ENCODE measurements at regions not wholly inside any gene's neighbourhood (a gene's known extent, or its start where the extent isn't known, plus 50 kb on each side); places are given as distances from the start of the nearest gene placed in this dataset.
"Not testable (repeated sequence)": the region's sequence is repeated elsewhere in the genome, so short reads cannot be mapped to it uniquely, and the experiment has no call there.

DNA sequence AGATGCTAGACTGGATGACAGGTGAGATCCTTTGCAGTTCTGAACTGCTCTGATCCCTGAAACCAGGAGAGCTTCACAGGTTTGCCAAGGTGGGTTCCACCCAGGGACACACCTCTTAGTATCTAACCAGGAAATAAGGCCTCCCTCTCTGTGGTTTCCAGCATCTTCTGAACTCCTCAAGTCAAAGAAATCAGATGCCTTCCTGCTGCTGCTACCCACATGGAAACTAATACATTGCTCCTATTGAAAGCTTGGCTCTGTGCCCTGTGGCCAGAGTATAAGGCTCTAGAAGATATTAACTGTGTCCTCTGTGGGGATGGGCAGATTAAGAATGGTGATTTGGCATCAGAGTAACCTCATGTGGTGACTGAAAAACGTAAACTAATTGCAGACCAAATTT is 75.0 kb upstream of the MRPS6 start:
- no peak for DNase-seq (ENCODE audit: extremely low read depth, low read depth)
- no peak overlapping the region for H3K4me3 ChIP-seq (replicated peaks; ENCODE audit: low read depth, low read length)
- TF ChIP-seq, protein P1, sequence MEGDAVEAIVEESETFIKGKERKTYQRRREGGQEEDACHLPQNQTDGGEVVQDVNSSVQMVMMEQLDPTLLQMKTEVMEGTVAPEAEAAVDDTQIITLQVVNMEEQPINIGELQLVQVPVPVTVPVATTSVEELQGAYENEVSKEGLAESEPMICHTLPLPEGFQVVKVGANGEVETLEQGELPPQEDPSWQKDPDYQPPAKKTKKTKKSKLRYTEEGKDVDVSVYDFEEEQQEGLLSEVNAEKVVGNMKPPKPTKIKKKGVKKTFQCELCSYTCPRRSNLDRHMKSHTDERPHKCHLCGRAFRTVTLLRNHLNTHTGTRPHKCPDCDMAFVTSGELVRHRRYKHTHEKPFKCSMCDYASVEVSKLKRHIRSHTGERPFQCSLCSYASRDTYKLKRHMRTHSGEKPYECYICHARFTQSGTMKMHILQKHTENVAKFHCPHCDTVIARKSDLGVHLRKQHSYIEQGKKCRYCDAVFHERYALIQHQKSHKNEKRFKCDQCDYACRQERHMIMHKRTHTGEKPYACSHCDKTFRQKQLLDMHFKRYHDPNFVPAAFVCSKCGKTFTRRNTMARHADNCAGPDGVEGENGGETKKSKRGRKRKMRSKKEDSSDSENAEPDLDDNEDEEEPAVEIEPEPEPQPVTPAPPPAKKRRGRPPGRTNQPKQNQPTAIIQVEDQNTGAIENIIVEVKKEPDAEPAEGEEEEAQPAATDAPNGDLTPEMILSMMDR (IDR thresholded peaks at IDR 0.05; ENCODE audit: low read depth, low read length, missing control alignments) = no peak

DNA sequence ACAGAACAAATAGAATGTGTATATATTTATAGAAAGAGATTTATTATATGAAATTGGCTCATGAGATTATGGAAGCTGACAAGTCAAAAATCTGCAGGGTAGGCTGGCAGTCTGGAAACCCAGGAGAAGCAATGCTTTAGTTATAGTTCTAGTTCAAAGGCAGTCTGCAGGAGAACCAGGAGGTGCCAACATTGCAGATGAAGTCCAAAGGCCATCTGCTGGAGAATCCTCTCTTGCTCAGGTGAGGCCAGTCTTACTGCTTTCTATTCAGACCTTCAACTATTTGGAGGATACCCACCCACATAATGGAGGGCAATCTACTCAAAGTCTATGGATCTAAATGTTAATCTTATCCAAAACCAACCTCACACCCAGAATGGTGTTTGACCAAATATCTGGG is 75.9 kb upstream of the MRPS6 start:
- TF ChIP-seq, protein P1 (IDR thresholded peaks at IDR 0.05; ENCODE audit: low read depth, low read length, missing control alignments) = no peak
- no peak for DNase-seq (ENCODE audit: extremely low read depth, low read depth)
- H3K4me3 ChIP-seq (replicated peaks; ENCODE audit: low read depth, low read length) = no peak overlapping the region

DNA sequence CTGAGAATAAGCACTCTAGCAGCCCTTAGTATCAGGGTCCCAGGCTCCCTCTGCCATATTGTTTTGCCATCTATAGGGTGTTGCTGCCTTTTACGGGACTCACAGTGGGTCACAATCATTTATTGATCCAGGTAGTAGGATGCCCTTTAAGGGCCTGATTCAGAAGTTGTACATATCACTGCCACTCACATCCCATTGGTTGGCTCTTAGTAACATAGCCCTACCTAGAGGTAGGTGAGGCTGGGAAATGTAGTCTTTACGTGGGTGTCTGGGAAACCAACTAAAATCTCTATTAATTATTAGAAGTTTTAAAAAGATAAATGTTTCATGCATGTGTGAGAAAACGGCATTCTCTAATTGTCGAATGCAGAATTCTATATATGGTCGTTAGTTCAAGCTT is 78.8 kb upstream of the ATP5PO start:
- TF ChIP-seq, protein P1 (IDR thresholded peaks at IDR 0.05; ENCODE audit: low read depth, low read length, missing control alignments) = no peak

DNA sequence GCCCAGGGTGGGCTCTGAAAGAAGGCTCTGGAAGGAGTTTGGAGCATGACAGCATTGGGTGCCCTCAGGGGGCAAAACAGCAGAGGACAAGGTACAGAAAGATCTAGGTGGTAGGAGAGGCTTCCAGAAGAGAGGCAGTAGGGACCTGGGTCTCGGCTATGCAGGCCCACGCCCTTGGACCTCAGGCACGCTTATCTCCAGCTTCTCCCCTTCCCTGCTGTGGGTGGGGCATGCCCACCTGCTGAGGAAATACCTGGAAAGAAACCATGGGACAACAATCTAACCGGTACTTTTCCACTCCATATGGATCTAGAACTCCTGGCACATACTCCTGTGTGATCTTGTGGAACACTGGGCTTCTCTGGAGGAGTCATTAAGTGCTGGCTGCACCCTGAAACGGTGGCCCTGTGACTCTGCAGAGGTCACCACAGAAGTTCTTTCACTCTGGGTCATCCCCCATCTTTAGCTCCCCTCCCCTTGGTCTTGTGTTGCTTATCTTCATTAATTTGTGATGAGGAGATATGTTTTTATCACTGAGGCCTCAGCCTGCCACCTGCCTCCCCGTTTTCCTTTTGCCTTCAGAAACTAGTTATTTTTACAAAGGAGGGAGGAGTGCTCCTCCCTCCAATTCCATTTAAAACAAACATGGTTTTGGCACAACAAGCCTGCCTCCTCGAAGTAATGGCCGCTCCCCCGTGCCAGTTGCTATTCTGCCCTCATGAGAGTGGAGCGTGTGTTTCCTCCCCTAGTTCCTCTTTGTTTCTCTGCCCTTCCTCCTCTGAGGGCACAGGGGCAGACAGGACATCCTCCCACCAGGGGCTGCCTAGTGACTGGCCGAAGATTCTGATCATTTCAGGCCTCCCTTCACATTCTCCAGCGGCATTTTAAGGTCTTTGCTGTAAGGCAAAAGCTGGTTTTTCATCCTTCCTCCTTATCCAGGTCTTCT is 78.0 kb upstream of the ATP5PO start:
- DNase-seq (ENCODE audit: extremely low read depth, low read depth) = no peak
- H3K4me3 ChIP-seq (replicated peaks; ENCODE audit: low read depth, low read length) = no peak overlapping the region
- TF ChIP-seq, protein P1 (IDR thresholded peaks at IDR 0.05; ENCODE audit: low read depth, low read length, missing control alignments) = no peak

More for the DNA sequence above, 78.8 kb upstream of the ATP5PO start:
- DNase-seq (ENCODE audit: extremely low read depth, low read depth) = no peak
- H3K4me3 ChIP-seq (replicated peaks; ENCODE audit: low read depth, low read length) = no peak overlapping the region

DNA sequence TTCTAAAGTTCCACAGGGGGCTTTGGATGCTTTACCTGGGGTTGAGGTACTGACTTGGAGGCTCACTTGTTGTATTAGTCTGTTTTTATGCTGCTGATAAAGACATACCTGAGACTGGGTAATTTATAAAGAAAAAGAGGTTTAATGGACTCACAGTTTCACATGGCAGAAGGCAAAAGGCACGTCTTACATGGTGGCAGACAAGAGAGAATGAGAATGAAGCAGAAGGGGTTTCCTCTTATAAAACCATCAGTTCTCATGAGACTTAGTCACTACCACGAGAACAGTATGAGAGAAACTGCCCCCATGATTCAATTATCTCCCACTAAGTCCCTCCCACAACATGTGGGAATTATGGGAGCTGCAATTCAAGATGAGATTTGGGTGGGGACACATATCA is 76.8 kb upstream of the ATP5PO start:
- not testable (repeated sequence) for DNase-seq (ENCODE audit: extremely low read depth, low read depth); H3K4me3 ChIP-seq (replicated peaks; ENCODE audit: low read depth, low read length)

DNA sequence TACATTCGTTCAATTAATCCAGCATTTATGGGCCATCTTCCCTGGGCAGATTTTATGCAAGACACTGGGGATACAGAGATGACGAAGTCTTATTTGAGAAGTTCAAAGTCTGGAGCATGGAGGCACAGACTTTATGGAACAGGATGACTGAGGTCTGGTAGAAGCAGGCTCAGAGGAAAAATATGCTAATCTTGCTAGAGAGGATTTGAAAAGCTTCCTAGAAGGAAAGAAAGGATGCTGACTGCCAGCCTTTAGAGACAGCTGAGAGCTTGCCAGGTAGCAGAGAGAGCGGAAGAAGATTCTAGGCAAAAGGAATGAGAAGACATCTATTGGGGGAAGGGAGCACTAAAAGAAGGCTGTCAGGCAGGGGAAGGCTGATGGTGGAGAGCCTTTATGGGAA is 75.5 kb upstream of the ATP5PO start:
- DNase-seq (ENCODE audit: extremely low read depth, low read depth) = no peak
- H3K4me3 ChIP-seq (replicated peaks; ENCODE audit: low read depth, low read length) = no peak overlapping the region
- TF ChIP-seq, protein P1 (IDR thresholded peaks at IDR 0.05; ENCODE audit: low read depth, low read length, missing control alignments) = no peak

DNA sequence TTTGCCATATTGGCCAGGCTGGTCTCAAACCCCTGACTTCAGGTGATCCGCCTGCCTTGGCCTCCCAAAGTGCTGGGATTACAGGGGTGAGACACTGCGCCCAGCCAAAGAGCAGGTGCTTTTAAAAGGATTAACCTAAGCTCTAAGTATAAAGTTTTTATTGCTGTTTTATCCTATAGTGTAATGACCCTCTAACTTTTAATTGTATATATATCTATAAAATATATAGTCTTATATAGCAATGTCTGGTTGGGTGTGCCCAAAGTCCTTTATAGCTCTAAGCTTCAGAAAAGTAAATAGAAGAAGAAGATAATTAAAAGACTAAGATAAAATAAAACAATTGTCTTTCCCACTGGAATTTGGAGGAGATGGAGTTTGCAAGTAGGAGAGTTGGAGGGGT is 73.8 kb upstream of the ATP5PO start:
- TF ChIP-seq, protein P1 (IDR thresholded peaks at IDR 0.05; ENCODE audit: low read depth, low read length, missing control alignments) = no peak
- no peak for DNase-seq (ENCODE audit: extremely low read depth, low read depth)
- no peak overlapping the region for H3K4me3 ChIP-seq (replicated peaks; ENCODE audit: low read depth, low read length)
